Activated T-helper 2 cell treated with anti-CD3 and anti-CD28 coated beads, Interferon-gamma antibody, Interleukin-2, Interleukin-4, amounts not matched to agents 10 μg/mL and 5 μg/mL and 100 μg/mL, durations not matched to agents 14 hours and 24 hours and 36 hours (primary cell): ENCODE measurements at regions not wholly inside any gene's neighbourhood (a gene's known extent, or its start where the extent isn't known, plus 50 kb on each side); places are given as distances from the start of the nearest gene placed in this dataset.

Experiments used
- DNase-seq: peaks from one replicate; pipeline ENCODE4 v3.0.0; 2021; ENCODE audit warnings: low spot score
- H3K27ac Mint-ChIP-seq: one replicate; pipeline ENCODE4 v1.8.0; 2021; ENCODE audit warnings: mixed read lengths
- H3K27me3 Mint-ChIP-seq: one replicate; pipeline ENCODE4 v1.8.0; 2021; ENCODE audit warnings: low read depth, mixed read lengths
- H3K36me3 Mint-ChIP-seq: one replicate; pipeline ENCODE4 v1.8.0; 2021; ENCODE audit warnings: low read depth, mixed read lengths
- H3K4me1 Mint-ChIP-seq: one replicate; pipeline ENCODE4 v1.8.0; 2021; ENCODE audit warnings: low read depth, mixed read lengths
- H3K4me3 Mint-ChIP-seq: one replicate; pipeline ENCODE4 v1.8.0; 2021; ENCODE audit warnings: low read depth, mild to moderate bottlenecking, moderate library complexity, mixed read lengths
- H3K9me3 Mint-ChIP-seq: one replicate; pipeline ENCODE4 v1.8.0; 2021; ENCODE audit warnings: mixed read lengths
- intact Hi-C: fragments of 100-400 bp; cut with micrococcal nuclease; formaldehyde crosslinking; loops from one replicate; pipeline ENCODE4 v1.15.1; 2023

DNA sequence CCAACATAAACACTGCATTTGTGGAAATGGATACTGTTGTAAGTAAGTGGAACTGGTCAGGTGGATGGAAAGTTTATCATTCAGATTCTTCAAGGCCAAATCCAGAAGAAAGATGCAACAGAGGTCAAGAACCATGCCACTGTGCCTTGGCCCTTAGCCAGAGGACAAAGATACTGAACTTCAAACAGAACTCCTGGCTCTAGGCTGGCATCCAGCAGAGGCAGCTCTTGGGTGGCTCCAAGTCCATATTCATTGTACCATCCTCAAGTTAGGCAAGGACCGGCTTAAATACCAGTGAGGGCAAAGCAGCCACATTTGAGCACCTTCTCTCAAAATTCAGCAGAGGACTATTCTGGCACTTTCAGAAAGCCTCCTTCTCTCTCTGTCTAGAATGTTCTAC is 53.2 kb downstream of the DNAAF9 start:
- no peaks in the 10 kb centered on the region for H3K4me1 Mint-ChIP-seq
- no peaks in the 10 kb centered on the region for H3K36me3 Mint-ChIP-seq
- no peak overlapping the region for H3K27ac Mint-ChIP-seq
- no peaks in the 10 kb centered on the region for H3K27me3 Mint-ChIP-seq
- DNase-seq, result no peak
- no peak overlapping the region for H3K4me3 Mint-ChIP-seq
- no peaks in the 10 kb centered on the region for H3K9me3 Mint-ChIP-seq
- intact Hi-C loops, result no loop called here

DNA sequence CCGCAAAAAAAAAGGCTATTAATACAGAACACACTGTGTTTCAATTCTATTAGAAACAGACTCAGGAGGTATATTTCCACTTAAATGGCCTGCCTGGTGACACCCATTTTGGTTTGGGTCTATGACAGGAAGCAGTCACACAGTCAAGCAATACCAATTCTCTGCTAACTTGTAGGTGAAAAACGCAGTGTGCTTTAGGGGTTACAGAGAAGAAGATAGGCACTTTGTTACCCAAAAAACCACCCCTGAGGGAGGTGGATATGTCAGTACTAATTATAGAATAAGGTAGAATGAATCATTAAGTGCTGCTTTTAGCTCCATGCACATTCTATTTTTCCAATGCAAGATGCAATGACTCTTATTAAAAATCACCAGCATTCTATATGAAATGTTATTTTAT is 53.8 kb downstream of the DNAAF9 start:
- H3K27ac Mint-ChIP-seq, result no peak overlapping the region
- intact Hi-C loops, result no loop called here
- no peaks in the 10 kb centered on the region for H3K36me3 Mint-ChIP-seq
- no peaks in the 10 kb centered on the region for H3K9me3 Mint-ChIP-seq
- H3K4me3 Mint-ChIP-seq, result no peak overlapping the region
- H3K27me3 Mint-ChIP-seq, result no peaks in the 10 kb centered on the region
- DNase-seq, result no peak
- no peaks in the 10 kb centered on the region for H3K4me1 Mint-ChIP-seq

DNA sequence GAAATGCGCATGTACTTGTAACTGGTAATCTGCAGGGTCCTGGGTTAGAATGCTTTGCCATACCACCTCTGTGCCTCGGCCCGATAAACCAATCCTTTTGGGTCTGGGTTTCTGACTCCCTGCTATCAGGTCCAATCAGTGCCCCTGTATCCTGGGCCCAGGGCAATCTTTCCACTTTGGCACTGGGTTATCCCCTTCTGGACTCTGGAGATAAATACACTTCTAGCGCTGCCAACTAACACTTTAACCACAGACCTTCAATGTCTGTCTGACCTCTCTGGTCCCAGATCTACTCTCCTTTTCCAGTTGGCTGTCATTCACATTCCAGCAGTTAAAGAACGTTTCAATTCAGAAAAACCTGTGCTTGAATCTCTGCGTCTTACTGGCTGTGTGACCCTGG is 55.3 kb downstream of the DNAAF9 start:
- H3K9me3 Mint-ChIP-seq, result no peaks in the 10 kb centered on the region
- H3K27me3 Mint-ChIP-seq, result no peaks in the 10 kb centered on the region
- H3K36me3 Mint-ChIP-seq, result no peaks in the 10 kb centered on the region
- H3K4me1 Mint-ChIP-seq, result no peaks in the 10 kb centered on the region
- no peak overlapping the region for H3K27ac Mint-ChIP-seq
- DNase-seq, result no peak
- intact Hi-C loops, result no loop called here
- H3K4me3 Mint-ChIP-seq, result no peak overlapping the region

DNA sequence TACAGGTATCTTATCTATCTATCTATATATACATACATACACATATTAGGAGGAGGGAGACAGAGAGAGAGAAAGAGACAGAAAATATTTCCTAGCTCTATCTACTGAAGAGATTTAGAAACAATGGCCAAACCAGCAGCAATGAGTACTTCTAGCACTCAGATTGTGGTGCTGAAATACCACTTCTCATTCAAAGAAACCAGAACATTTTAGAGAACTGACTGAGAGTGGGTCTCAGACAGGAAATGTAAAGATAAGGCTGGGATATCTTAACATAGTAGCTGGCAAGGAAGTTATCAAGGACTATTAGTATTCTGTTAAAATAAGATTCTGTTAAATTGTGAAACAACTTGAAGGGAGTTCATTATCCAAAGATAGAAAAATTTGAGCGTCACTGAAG is 57.0 kb downstream of the DNAAF9 start:
- Mint-ChIP-seq H3K4me3 (no peak overlapping the region), H3K9me3 (no peaks in the 10 kb centered on the region), H3K27ac (no peak overlapping the region), H3K4me1 (no peaks in the 10 kb centered on the region), H3K27me3 (no peaks in the 10 kb centered on the region), H3K36me3 (no peaks in the 10 kb centered on the region)
- no peak for DNase-seq
- intact Hi-C loops, result no loop called here

DNA sequence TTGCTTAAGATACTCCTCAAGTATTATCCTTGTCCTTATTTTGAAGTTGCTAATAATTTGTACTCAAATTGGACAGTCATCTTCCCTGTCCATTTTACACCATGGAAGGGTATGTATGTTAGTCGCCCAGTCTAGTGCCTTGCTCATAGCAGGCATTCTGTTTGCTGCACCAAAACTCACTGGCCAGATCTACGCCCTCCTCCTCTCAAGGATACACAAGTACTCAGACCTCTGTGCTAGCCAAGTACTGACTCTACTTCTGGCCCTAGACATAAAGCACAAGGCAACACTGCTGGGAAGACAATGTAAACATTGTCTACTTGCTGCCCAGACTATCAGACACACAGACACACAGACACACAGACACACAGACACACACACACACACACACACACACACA is 57.7 kb downstream of the DNAAF9 start:
- Mint-ChIP-seq H3K4me1 (no peaks in the 10 kb centered on the region), H3K27ac (no peak overlapping the region), H3K9me3 (no peaks in the 10 kb centered on the region), H3K4me3 (no peak overlapping the region), H3K36me3 (no peaks in the 10 kb centered on the region), H3K27me3 (no peaks in the 10 kb centered on the region)
- DNase-seq, result no peak
- intact Hi-C loops, result no loop called here

DNA sequence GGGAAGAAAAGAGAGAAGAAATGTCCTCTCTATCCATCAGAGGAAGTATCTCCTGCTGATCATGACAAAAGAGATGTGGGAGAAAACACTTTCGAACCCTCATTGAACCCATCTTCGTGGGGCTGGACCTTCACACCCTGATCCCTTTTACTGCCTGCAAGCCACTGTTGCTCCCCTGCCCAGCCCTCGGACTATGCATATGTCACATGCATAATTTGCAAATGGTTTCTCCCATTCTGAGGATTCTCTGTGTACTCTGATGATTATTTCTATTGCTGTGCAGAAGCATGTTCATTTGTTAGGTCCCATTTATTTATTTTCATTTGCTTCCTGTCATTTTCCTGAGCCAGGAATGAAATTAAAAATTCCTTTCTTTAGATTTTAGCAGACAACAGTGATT is 64.7 kb downstream of the DNAAF9 start:
- no peak for DNase-seq
- Mint-ChIP-seq H3K27ac (no peak overlapping the region), H3K4me1 (no peaks in the 10 kb centered on the region), H3K36me3 (peaks cover 2% of the 10 kb centered on the region), H3K27me3 (no peaks in the 10 kb centered on the region), H3K4me3 (no peak overlapping the region), H3K9me3 (no peaks in the 10 kb centered on the region)
- intact Hi-C loops, result no loop called here

DNA sequence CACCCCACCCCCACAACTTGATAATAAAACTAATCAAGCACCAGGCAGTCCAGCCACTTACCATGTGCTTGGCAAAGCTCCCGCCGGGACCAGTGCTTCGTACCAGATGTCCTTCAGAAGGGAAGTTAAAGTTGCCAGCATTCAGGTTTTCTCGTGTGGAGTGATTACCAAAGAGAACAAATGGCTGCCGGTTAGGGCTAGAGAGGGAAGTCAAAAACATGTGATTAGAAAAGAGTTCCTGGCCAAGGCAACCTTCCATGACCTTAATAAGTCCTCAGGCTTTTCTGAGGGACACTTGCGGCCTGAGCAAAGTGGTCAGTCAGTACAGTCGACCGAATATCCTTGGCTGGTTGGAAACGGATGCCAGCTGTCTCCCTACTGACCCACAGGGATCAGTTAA is 67.0 kb downstream of the DNAAF9 start:
- Mint-ChIP-seq H3K4me3 (no peak overlapping the region), H3K27ac (no peak overlapping the region), H3K4me1 (no peaks in the 10 kb centered on the region), H3K9me3 (no peaks in the 10 kb centered on the region), H3K36me3 (peaks cover 2% of the 10 kb centered on the region), H3K27me3 (no peaks in the 10 kb centered on the region)
- DNase-seq, result no peak
- intact Hi-C loops, result no loop called here

DNA sequence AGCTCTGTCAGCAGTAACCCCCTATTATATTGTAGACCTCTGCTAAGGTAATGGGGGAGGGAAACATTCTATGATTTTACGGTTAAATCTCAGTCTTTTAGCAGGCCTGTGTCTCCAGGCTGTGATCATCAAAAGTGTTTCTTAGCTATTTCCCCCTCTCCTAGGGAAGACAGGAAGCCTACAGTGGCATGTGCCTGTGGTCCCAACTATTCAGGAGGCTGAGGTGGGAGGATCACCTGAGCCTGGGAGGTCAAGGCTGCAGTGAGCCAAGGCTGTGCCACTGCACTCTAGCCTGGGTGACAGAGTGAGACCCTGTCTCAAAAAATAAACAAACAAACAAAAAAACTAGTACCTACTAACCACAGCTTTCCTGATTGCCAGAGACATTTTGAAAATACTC is 67.9 kb downstream of the DNAAF9 start:
- Mint-ChIP-seq H3K9me3 (no peaks in the 10 kb centered on the region), H3K4me3 (no peak overlapping the region), H3K4me1 (no peaks in the 10 kb centered on the region), H3K36me3 (peaks cover 2% of the 10 kb centered on the region), H3K27me3 (no peaks in the 10 kb centered on the region), H3K27ac (no peak overlapping the region)
- intact Hi-C loops, result no loop called here
- DNase-seq, result no peak

DNA sequence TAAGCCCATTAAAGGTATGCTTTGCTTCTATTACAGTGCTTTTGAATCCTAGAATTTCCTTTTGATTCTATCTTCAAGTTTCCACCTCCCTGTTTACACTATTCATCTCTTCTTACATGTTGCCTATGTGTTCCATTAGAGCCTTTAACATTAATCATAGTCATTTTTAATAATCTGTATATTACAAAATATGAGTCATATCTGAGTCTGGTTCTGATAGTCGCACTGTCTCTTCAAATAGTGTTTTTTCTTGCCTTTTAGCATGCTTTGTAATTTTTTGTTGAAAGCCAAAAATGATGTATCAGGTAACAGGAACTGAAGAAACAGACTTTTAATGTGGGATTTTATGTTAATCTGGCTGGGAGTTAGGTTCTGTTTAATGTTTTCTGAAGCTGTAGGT is 68.4 kb downstream of the DNAAF9 start:
- H3K4me1 Mint-ChIP-seq, result no peaks in the 10 kb centered on the region
- no peak overlapping the region for H3K27ac Mint-ChIP-seq
- H3K4me3 Mint-ChIP-seq, result no peak overlapping the region
- DNase-seq, result no peak
- no peaks in the 10 kb centered on the region for H3K9me3 Mint-ChIP-seq
- intact Hi-C loops, result no loop called here
- H3K27me3 Mint-ChIP-seq, result no peaks in the 10 kb centered on the region
- H3K36me3 Mint-ChIP-seq, result peaks cover 2% of the 10 kb centered on the region

DNA sequence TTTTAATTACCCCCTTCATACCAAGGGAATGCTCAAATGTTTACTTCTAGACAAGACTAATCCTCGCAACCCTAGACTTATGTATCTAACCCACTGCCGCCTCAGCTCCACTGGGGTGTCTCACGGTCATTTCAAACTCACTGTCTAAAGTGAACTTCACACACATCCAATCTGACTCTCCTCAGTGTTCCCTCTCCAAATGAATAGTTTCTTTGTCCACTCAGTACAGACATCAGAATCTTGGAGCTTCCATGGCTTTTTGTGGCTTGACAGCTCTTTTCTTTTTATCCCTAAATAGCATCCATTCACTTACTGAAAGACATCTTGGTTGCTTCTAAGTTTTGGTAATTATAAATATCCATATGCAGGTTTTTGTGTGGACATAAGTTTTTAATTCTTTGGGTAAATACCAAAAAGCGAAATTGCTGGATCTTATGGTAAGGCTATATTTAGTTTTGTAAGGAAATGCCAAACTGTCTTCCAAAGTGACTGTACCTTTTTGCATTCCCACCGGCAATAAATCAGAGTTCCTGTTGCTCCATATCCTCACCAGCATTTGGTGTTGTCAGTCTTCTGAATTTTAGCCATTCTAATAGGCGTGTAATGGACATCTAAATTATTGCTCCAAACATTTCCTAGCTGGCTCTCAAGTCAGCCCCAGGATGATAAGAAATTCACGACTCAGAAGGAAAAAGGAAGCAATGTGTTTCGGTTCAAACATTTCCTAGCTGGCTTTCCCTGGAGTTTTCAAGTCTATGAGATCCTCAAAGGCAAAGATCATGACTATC is 73.1 kb downstream of the DNAAF9 start:
- Mint-ChIP-seq H3K27me3 (no peaks in the 10 kb centered on the region), H3K9me3 (no peaks in the 10 kb centered on the region), H3K27ac (no peak overlapping the region), H3K4me3 (no peak overlapping the region), H3K4me1 (no peaks in the 10 kb centered on the region), H3K36me3 (no peaks in the 10 kb centered on the region)
- DNase-seq, result no peak
- intact Hi-C loops, result no loop called here

DNA sequence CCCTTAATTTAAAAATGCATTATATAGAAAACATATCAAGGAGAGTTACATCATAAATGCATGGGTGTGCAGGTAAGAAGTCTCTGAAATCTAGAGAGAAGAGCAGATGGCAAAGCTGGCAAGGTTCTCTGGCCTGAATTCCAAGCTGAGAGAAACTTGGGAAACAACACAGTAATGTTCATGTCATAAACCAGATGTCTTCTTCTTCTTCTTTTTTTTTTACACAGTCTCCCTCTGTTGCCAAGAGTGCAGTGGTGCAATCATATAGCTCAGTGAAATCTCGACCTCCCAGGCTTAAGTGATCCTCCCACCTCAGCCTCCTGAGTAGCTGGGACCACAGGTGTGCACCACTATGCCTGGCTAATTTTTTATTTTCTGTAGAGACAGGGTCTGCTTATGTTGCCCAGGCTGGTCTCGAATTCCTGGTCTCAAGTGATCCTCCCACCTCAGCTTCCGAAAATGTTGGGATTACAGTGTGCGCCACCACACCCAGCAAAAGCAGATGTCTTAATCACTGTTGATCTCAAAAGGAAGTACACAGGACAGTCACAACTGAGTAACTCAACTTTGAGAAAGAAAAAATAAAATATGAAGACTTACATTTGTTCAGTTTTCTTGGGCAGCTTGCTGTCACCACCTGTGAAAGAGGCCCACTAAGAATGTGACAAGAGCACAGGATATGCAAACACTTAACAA is 77.3 kb downstream of the DNAAF9 start:
- intact Hi-C loops, result no loop called here
- H3K4me3 Mint-ChIP-seq, result no peak overlapping the region
- no peak for DNase-seq
- H3K36me3 Mint-ChIP-seq, result no peaks in the 10 kb centered on the region
- no peaks in the 10 kb centered on the region for H3K27me3 Mint-ChIP-seq
- peaks cover 3% of the 10 kb centered on the region for H3K4me1 Mint-ChIP-seq
- no peaks in the 10 kb centered on the region for H3K9me3 Mint-ChIP-seq
- no peak overlapping the region for H3K27ac Mint-ChIP-seq

DNA sequence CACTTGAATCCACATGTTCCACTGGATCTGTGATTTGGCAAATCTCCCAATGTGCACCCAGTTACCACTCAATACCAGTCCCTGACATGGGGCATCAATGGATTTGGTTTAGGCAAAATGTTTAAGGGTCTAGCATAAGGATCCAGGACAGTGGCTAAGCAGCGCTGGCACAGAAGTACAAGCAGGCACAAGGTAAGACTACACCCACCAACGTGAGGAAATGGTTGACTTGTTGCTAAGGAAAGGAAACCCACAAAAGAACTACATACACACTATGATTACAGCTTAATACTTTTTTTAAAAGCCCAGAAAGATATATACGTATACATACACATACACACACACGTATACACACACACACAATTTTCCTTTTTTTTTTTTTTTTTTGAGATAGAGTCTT is 79.0 kb downstream of the DNAAF9 start:
- H3K27me3 Mint-ChIP-seq, result no peaks in the 10 kb centered on the region
- intact Hi-C loops, result no loop called here
- no peaks in the 10 kb centered on the region for H3K9me3 Mint-ChIP-seq
- no peak overlapping the region for H3K4me3 Mint-ChIP-seq
- no peak for DNase-seq
- H3K27ac Mint-ChIP-seq, result no peak overlapping the region
- no peaks in the 10 kb centered on the region for H3K36me3 Mint-ChIP-seq
- H3K4me1 Mint-ChIP-seq, result peaks cover 3% of the 10 kb centered on the region

DNA sequence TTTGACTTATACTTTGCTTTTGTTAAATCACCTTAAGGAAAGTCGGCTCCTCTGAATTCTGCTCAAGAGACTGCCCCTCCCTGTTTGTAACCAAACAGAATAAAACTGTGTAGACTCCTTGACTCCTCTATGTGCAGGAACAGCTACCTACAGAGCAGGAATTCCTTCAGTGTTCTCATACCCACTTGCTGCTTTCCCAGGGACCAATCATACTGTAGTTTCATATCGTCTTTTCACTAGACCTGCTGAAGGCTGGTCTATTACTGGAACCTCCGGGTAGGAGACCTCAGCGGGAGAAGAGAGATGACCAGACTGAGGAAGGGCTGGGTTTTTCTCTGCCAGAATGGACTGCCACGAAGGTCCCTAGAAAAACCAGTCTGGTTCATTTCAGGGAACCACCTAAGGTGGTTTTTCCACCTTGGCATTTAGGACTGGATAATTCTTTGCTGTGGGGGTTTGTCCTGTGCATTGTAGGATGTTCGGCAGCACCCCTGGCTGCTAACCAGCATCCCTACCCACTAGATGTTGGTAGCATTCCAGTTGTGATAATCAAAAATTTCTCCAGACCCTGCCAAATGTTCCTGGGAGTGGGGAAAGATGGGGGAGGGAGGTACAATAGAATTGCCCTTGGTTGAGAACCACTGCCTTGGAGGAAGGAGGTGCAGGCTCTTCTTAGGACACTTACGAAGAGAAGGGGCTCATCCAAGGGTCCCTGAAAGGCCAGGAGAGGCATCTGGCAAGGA is 80.5 kb downstream of the DNAAF9 start:
- Mint-ChIP-seq H3K4me1 (peaks cover 3% of the 10 kb centered on the region), H3K27ac (no peak overlapping the region), H3K36me3 (no peaks in the 10 kb centered on the region), H3K4me3 (no peak overlapping the region), H3K27me3 (no peaks in the 10 kb centered on the region), H3K9me3 (no peaks in the 10 kb centered on the region)
- intact Hi-C loops, result no loop called here
- DNase-seq, result no peak
